ENCODE measurements at regions not wholly inside any gene's neighbourhood (a gene's known extent, or its start where the extent isn't known, plus 50 kb on each side); places are given as distances from the start of the nearest gene placed in this dataset.

- DNase-seq (ENCODE audit: low read depth): peak; percentile 16
These were observed 91.6 kb downstream of the TMX3 start for GRCh38 chr18:68623342-68623741.

GRCh38 chr18:68611311-68611710 lies 103.6 kb downstream of the TMX3 start:
- no peak for DNase-seq (ENCODE audit: low read depth)

- no peak for DNase-seq (ENCODE audit: low read depth)
These were observed 105.9 kb downstream of the TMX3 start for GRCh38 chr18:68608851-68609490.

- DNase-seq (ENCODE audit: low read depth): no peak
These were observed 107.1 kb downstream of the TMX3 start for GRCh38 chr18:68607852-68608251.

GRCh38 chr18:68604256-68604655 lies 110.7 kb downstream of the TMX3 start:
- no peak for DNase-seq (ENCODE audit: low read depth)

- DNase-seq (ENCODE audit: low read depth): no peak
These were observed 118.9 kb downstream of the TMX3 start for GRCh38 chr18:68596016-68596415.

GRCh38 chr18:68588169-68588568 lies 126.7 kb downstream of the TMX3 start:
- no peak for DNase-seq (ENCODE audit: low read depth)

GRCh38 chr18:68583685-68584084 lies 131.2 kb downstream of the TMX3 start:
- DNase-seq (ENCODE audit: low read depth): no peak

- DNase-seq (ENCODE audit: low read depth): no peak
These were observed 140.6 kb downstream of the TMX3 start for GRCh38 chr18:68574311-68574710.

GRCh38 chr18:68569936-68570335 lies 145.0 kb downstream of the TMX3 start:
- no peak for DNase-seq (ENCODE audit: low read depth)

GRCh38 chr18:68568364-68569155 lies 146.3 kb downstream of the TMX3 start:
- no peak for DNase-seq (ENCODE audit: low read depth)

GRCh38 chr18:68566991-68567390 lies 147.9 kb downstream of the TMX3 start:
- DNase-seq (ENCODE audit: low read depth): no peak

GRCh38 chr18:68564961-68565360 lies 149.9 kb downstream of the TMX3 start:
- DNase-seq (ENCODE audit: low read depth): no peak

- no peak for DNase-seq (ENCODE audit: low read depth)
These were observed 150.6 kb downstream of the TMX3 start for GRCh38 chr18:68564351-68564750.

- DNase-seq (ENCODE audit: low read depth): no peak
These were observed 154.8 kb downstream of the TMX3 start for GRCh38 chr18:68560128-68560527.

- no peak for DNase-seq (ENCODE audit: low read depth)
These were observed 157.7 kb downstream of the TMX3 start for GRCh38 chr18:68557183-68557582.

- no peak for DNase-seq (ENCODE audit: low read depth)
These were observed 159.0 kb downstream of the TMX3 start for GRCh38 chr18:68555879-68556301.

GRCh38 chr18:68548904-68549870 lies 165.7 kb downstream of the TMX3 start:
- DNase-seq (ENCODE audit: low read depth): no peak

GRCh38 chr18:68543344-68543743 lies 171.6 kb downstream of the TMX3 start:
- no peak for DNase-seq (ENCODE audit: low read depth)

- no peak for DNase-seq (ENCODE audit: low read depth)
These were observed 172.1 kb downstream of the TMX3 start for GRCh38 chr18:68542846-68543245.

- DNase-seq (ENCODE audit: low read depth): no peak
These were observed 181.3 kb downstream of the TMX3 start for GRCh38 chr18:68533641-68534040.

GRCh38 chr18:68532328-68532885 lies 182.5 kb downstream of the TMX3 start:
- no peak for DNase-seq (ENCODE audit: low read depth)

Measured in forelimb muscle (tissue), 1 donor.